ENCODE measurements at regions not wholly inside any gene's neighbourhood (a gene's known extent, or its start where the extent isn't known, plus 50 kb on each side); places are given as distances from the start of the nearest gene placed in this dataset.

- WGBS, result 68% methylated on average over 7 of the region's 7 CpGs
- TF ChIP-seq RXRA (IDR thresholded peaks at IDR 0.05) (peak; percentile 15 to 47), HNF4A (conservative IDR thresholded peaks at IDR 0.05) (peak in 1 of 2 donors; percentile 20), GABPA (IDR thresholded peaks at IDR 0.05 in 1 of 2, conservative IDR thresholded peaks at IDR 0.05 in 1 of 2) (no peak), SP1 (IDR thresholded peaks at IDR 0.05) (peak; percentile 17)
- Histone ChIP-seq H3K9me3 (ENCODE audit: control insufficient read depth in 4 of 4, low read length in 3 of 4) (no peaks in the 10 kb centered on the region), H3K4me3 (ENCODE audit: low read depth in 1 of 3, low read length in 3 of 3) (no peak overlapping the region), H3K27ac (ENCODE audit: low read depth in 1 of 2, low read length in 2 of 2) (no peak overlapping the region), H3K27me3 (ENCODE audit: control insufficient read depth in 4 of 4, insufficient read depth in 4 of 4, low read length in 3 of 4) (no peaks in the 10 kb centered on the region), H3K36me3 (ENCODE audit: control insufficient read depth in 4 of 4, insufficient read depth in 3 of 4, low read depth in 1 of 4, low read length in 3 of 4) (no peaks in the 10 kb centered on the region), H3K4me1 (ENCODE audit: control insufficient read depth in 4 of 4, insufficient read depth in 4 of 4, low read length in 3 of 4) (peaks cover 9 to 22% (median 15%) of the 10 kb centered on the region in 4 donors), H3K9ac (ENCODE audit: low read depth in 1 of 2, low read length in 2 of 2) (no peak overlapping the region)
- no peak for DNase-seq (ENCODE audit: low spot score)
Observed at GRCh38 chr2:46842876-46843275, 72.7 kb downstream of the MCFD2 start.

GRCh38 chr2:46841621-46842020 is 74.0 kb downstream of the MCFD2 start:
- TF ChIP-seq YY1 (IDR thresholded peaks at IDR 0.05) (no peak), HNF4G (IDR thresholded peaks at IDR 0.05) (no peak), RAD21 (IDR thresholded peaks at IDR 0.05) (no peak), GABPA (IDR thresholded peaks at IDR 0.05 in 1 of 2, conservative IDR thresholded peaks at IDR 0.05 in 1 of 2) (peak in 1 of 2 donors; percentile 45), ATF3 (IDR thresholded peaks at IDR 0.05) (no peak)
- H3K27ac ChIP-seq (ENCODE audit: low read depth in 1 of 2, low read length in 2 of 2), result no peak overlapping the region

GRCh38 chr2:46839045-46839444 is 76.6 kb downstream of the MCFD2 start:
- 70% methylated on average over 3 of the region's 3 CpGs for WGBS
- Histone ChIP-seq H3K9ac (ENCODE audit: low read depth in 1 of 2, low read length in 2 of 2) (no peak overlapping the region), H3K9me3 (ENCODE audit: control insufficient read depth in 4 of 4, low read length in 3 of 4) (no peaks in the 10 kb centered on the region), H3K27me3 (ENCODE audit: control insufficient read depth in 4 of 4, insufficient read depth in 4 of 4, low read length in 3 of 4) (no peaks in the 10 kb centered on the region), H3K27ac (ENCODE audit: low read depth in 1 of 2, low read length in 2 of 2) (no peak overlapping the region), H3K4me1 (ENCODE audit: control insufficient read depth in 4 of 4, insufficient read depth in 4 of 4, low read length in 3 of 4) (peaks cover 0 to 2% (median under 1%) of the 10 kb centered on the region in 4 donors), H3K4me3 (ENCODE audit: low read depth in 1 of 3, low read length in 3 of 3) (no peak overlapping the region), H3K36me3 (ENCODE audit: control insufficient read depth in 4 of 4, insufficient read depth in 3 of 4, low read depth in 1 of 4, low read length in 3 of 4) (no peaks in the 10 kb centered on the region)
- TF ChIP-seq CTCF (IDR thresholded peaks at IDR 0.05; ENCODE audit: low read depth, low read length, missing input control), result no peak
- TF ChIP-seq RAD21 (IDR thresholded peaks at IDR 0.05), result no peak
- no peak for TF ChIP-seq REST (IDR thresholded peaks at IDR 0.05)
- TF ChIP-seq HNF4A (conservative IDR thresholded peaks at IDR 0.05), result no peak
- no peak for DNase-seq (ENCODE audit: low spot score)

More at GRCh38 chr2:46841621-46842020, 74.0 kb downstream of the MCFD2 start:
- WGBS, result 59% methylated on average over 4 of the region's 4 CpGs
- Histone ChIP-seq H3K36me3 (ENCODE audit: control insufficient read depth in 4 of 4, insufficient read depth in 3 of 4, low read depth in 1 of 4, low read length in 3 of 4) (no peaks in the 10 kb centered on the region), H3K9ac (ENCODE audit: low read depth in 1 of 2, low read length in 2 of 2) (no peak overlapping the region), H3K4me1 (ENCODE audit: control insufficient read depth in 4 of 4, insufficient read depth in 4 of 4, low read length in 3 of 4) (peaks cover 0 to 10% (median 5%) of the 10 kb centered on the region in 4 donors), H3K9me3 (ENCODE audit: control insufficient read depth in 4 of 4, low read length in 3 of 4) (no peaks in the 10 kb centered on the region), H3K27me3 (ENCODE audit: control insufficient read depth in 4 of 4, insufficient read depth in 4 of 4, low read length in 3 of 4) (no peaks in the 10 kb centered on the region), H3K4me3 (ENCODE audit: low read depth in 1 of 3, low read length in 3 of 3) (no peak overlapping the region)
- no peak for DNase-seq (ENCODE audit: low spot score)
